HCT116 (cell line): ENCODE measurements at regions not wholly inside any gene's neighbourhood (a gene's known extent, or its start where the extent isn't known, plus 50 kb on each side); places are given as distances from the start of the nearest gene placed in this dataset.

Experiments
- CTCF ChIP-seq, 3 experiments: fragments of 200-600 bp in 1 of 3; sonication (generic) in 1 of 3; IDR thresholded peaks in 2 of 3; conservative IDR thresholded peaks in 1 of 3; 2 replicates each; pipeline ENCODE4 v1.5.1; 2012 to 2017; ENCODE audit warnings: low read depth in 2 of 3, low read length in 2 of 3, antibody characterized with exemption in 1 of 3, borderline replicate concordance in 1 of 3, control low read depth in 1 of 3, mild to moderate bottlenecking in 1 of 3, mixed read lengths in 1 of 3, mixed run types in 1 of 3, moderate library complexity in 1 of 3; ENCODE audit not compliant: insufficient read depth in 1 of 3
- EGR1 ChIP-seq: IDR thresholded peaks from 2 replicates; pipeline ENCODE4 v1.6.1; 2012; ENCODE audit warnings: low read depth
- EZH2phosphoT487 ChIP-seq: fragments of 200-600 bp; IDR thresholded peaks from 2 replicates; pipeline ENCODE4 v1.6.1; 2018; ENCODE audit warnings: antibody characterized with exemption, borderline replicate concordance
- JUND ChIP-seq: IDR thresholded peaks from 2 replicates; pipeline ENCODE4 v1.6.1; 2012
- POLR2A ChIP-seq: IDR thresholded peaks from 2 replicates; pipeline ENCODE4 v1.7.0; 2011; ENCODE audit warnings: borderline replicate concordance; ENCODE audit not compliant: insufficient read depth, insufficient read length; ENCODE audit errors: extremely low read depth
- POLR2AphosphoS5 ChIP-seq: IDR thresholded peaks from 2 replicates; pipeline ENCODE4 v1.6.1; 2011; ENCODE audit warnings: mild to moderate bottlenecking, low read depth, low read length, moderate library complexity
- RAD21 ChIP-seq: IDR thresholded peaks from 2 replicates; pipeline ENCODE4 v1.6.1; 2012; ENCODE audit warnings: low read depth, mild to moderate bottlenecking
- REST ChIP-seq: IDR thresholded peaks from 2 replicates; pipeline ENCODE4 v1.6.1; 2012; ENCODE audit warnings: low read depth
- TCF7L2 ChIP-seq: IDR thresholded peaks from 2 replicates; pipeline ENCODE4 v1.7.0; 2011; ENCODE audit warnings: borderline replicate concordance, inconsistent platforms; ENCODE audit not compliant: insufficient read depth, insufficient read length; ENCODE audit errors: extremely low read depth

GRCh38 chr3:194972641-194973040 lies 287.0 kb downstream of the FAM43A start:
- no peak for TF ChIP-seq POLR2AphosphoS5
- TF ChIP-seq CTCF (IDR thresholded peaks at IDR 0.05 in 2 of 3, conservative IDR thresholded peaks at IDR 0.05 in 1 of 3; ENCODE audit: borderline replicate concordance in 1 of 3, insufficient read depth in 1 of 3, low read depth in 2 of 3, low read length in 2 of 3) = no peak
- TF ChIP-seq JUND = no peak
- TF ChIP-seq EGR1 = no peak
- no peak for TF ChIP-seq EZH2phosphoT487
- TF ChIP-seq RAD21 = no peak
- no peak for TF ChIP-seq REST
- TF ChIP-seq POLR2A = no peak
- no peak for TF ChIP-seq TCF7L2
